22Rv1 (cell line): ENCODE measurements at regions not wholly inside any gene's neighbourhood (a gene's known extent, or its start where the extent isn't known, plus 50 kb on each side); places are given as distances from the start of the nearest gene placed in this dataset.

ENCODE experiments used
- CTCF ChIP-seq: fragments of 450-650 bp; IDR thresholded peaks from 2 replicates; pipeline ENCODE4 v1.5.1; 2017; ENCODE audit warnings: mild to moderate bottlenecking
- ZFX ChIP-seq: fragments of 450-650 bp; IDR thresholded peaks from 2 replicates; pipeline ENCODE4 v1.6.1; 2017; ENCODE audit warnings: antibody characterized with exemption, borderline replicate concordance

GRCh38 chr10:8738987-8739386 is 684.5 kb downstream of the GATA3 start:
- TF ChIP-seq CTCF (no peak), ZFX (no peak)
